ENCODE measurements at regions not wholly inside any gene's neighbourhood (a gene's known extent, or its start where the extent isn't known, plus 50 kb on each side); places are given as distances from the start of the nearest gene placed in this dataset.
"Not testable (repeated sequence)": the region's sequence is repeated elsewhere in the genome, so short reads cannot be mapped to it uniquely, and the experiment has no call there.

DNA sequence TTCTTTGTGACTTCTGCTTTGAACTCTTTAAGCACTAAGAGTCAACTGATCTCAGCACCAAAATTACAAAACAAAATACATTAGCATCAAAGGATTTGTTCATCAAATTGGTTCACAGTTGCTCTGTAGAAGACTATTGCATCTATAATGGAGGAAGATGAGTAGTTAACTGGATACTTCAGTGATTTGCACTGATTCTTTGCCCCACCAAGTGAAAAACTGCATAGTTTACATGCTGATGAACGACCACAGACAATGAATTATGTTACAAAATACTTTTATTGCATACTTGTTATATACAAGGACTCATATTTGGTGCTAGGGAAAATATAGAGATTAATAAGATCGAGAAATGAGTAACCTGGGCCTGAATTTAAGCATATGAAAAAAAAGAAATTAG, 107.2 kb downstream of the SCG2 start:
- no peak overlapping the region for H3K4me3 ChIP-seq
- ATAC-seq (ENCODE audit: insufficient read depth, low FRiP score) (no peak), DNase-seq (no peak)
- H3K9me3 ChIP-seq (ENCODE audit: control insufficient read depth in 4 of 4, insufficient read depth in 3 of 4, low read length in 3 of 4): no peaks in the 10 kb centered on the region
- no peak overlapping the region for H3K9ac ChIP-seq (ENCODE audit: insufficient read depth in 1 of 2, low read length in 2 of 2)
- TF ChIP-seq, protein P1, sequence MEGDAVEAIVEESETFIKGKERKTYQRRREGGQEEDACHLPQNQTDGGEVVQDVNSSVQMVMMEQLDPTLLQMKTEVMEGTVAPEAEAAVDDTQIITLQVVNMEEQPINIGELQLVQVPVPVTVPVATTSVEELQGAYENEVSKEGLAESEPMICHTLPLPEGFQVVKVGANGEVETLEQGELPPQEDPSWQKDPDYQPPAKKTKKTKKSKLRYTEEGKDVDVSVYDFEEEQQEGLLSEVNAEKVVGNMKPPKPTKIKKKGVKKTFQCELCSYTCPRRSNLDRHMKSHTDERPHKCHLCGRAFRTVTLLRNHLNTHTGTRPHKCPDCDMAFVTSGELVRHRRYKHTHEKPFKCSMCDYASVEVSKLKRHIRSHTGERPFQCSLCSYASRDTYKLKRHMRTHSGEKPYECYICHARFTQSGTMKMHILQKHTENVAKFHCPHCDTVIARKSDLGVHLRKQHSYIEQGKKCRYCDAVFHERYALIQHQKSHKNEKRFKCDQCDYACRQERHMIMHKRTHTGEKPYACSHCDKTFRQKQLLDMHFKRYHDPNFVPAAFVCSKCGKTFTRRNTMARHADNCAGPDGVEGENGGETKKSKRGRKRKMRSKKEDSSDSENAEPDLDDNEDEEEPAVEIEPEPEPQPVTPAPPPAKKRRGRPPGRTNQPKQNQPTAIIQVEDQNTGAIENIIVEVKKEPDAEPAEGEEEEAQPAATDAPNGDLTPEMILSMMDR (IDR thresholded peaks at IDR 0.05; ENCODE audit: control extremely low read depth, extremely low read depth): no peak
- no peak overlapping the region for H3K27ac ChIP-seq (ENCODE audit: low read depth in 1 of 2, low read length in 1 of 2)
- H3K27me3 ChIP-seq (ENCODE audit: control insufficient read depth in 3 of 3, insufficient read depth in 3 of 3, low read length in 2 of 3): no peaks in the 10 kb centered on the region
- H3K4me1 ChIP-seq (ENCODE audit: control insufficient read depth in 5 of 5, insufficient read depth in 5 of 5, low read length in 5 of 5): no peaks in the 10 kb centered on the region
- WGBS, 2 donors: 64 to 66% methylated on average over 2 of the region's 2 CpGs
- no peaks in the 10 kb centered on the region for H3K36me3 ChIP-seq (ENCODE audit: control insufficient read depth in 4 of 4, insufficient read depth in 4 of 4, low read length in 4 of 4)

DNA sequence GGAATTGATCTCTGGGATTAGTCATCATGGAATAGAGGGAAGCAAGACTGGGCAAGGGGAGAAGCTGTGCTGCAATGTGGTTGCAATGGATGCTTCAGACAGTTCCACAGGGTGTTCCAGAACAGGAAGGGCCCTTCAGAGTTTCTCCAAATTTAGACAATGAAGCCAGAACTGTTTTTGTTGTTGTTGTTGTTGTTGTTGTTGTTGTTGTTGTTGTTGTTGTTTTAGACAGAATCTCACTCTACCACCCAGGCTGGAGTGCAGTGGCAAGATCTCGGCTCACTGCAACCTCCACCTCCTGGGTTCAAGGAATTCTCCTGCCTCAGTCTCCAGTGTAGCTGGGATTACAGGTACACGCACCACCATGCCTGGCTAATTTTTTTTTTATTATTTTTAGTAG, 105.3 kb downstream of the SCG2 start:
- not testable (repeated sequence) for H3K9me3 ChIP-seq (ENCODE audit: control insufficient read depth in 4 of 4, insufficient read depth in 3 of 4, low read length in 3 of 4); H3K27ac ChIP-seq (ENCODE audit: low read depth in 1 of 2, low read length in 1 of 2); ATAC-seq (ENCODE audit: insufficient read depth, low FRiP score); H3K27me3 ChIP-seq (ENCODE audit: control insufficient read depth in 3 of 3, insufficient read depth in 3 of 3, low read length in 2 of 3); DNase-seq; H3K4me1 ChIP-seq (ENCODE audit: control insufficient read depth in 5 of 5, insufficient read depth in 5 of 5, low read length in 5 of 5); H3K4me3 ChIP-seq; H3K36me3 ChIP-seq (ENCODE audit: control insufficient read depth in 4 of 4, insufficient read depth in 4 of 4, low read length in 4 of 4); H3K9ac ChIP-seq (ENCODE audit: insufficient read depth in 1 of 2, low read length in 2 of 2)
- WGBS, 2 donors: 82 to 87% methylated on average over 2 of the region's 2 CpGs

DNA sequence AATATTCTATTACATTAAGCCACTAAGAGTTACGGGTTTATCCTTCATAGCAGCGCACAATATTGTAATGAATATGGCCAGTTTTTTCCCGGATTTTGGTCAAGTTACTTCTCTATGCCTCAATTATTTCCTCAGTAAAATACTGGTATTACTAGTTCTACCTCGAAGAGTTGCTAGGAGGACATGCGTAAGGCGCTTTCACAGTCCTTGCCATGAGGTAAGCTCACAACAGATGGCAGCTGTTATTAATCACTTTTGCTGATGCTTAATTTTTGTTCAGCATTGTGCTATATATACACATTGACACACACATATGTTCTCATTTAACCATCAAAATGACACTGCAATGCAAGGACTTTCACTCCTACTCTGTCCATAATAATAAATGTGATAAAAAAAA, 101.5 kb downstream of the SCG2 start:
- H3K4me1 ChIP-seq (ENCODE audit: control insufficient read depth in 5 of 5, insufficient read depth in 5 of 5, low read length in 5 of 5): no peaks in the 10 kb centered on the region
- no peaks in the 10 kb centered on the region for H3K27me3 ChIP-seq (ENCODE audit: control insufficient read depth in 3 of 3, insufficient read depth in 3 of 3, low read length in 2 of 3)
- no peak overlapping the region for H3K27ac ChIP-seq (ENCODE audit: low read depth in 1 of 2, low read length in 1 of 2)
- ATAC-seq (ENCODE audit: insufficient read depth, low FRiP score) (no peak), DNase-seq (no peak)
- 92 to 98% methylated on average over 6 of the region's 6 CpGs for WGBS, 2 donors
- H3K4me3 ChIP-seq: no peak overlapping the region
- peaks cover 0 to 2% (median 0%) of the 10 kb centered on the region in 4 donors for H3K9me3 ChIP-seq (ENCODE audit: control insufficient read depth in 4 of 4, insufficient read depth in 3 of 4, low read length in 3 of 4)
- no peak overlapping the region for H3K9ac ChIP-seq (ENCODE audit: insufficient read depth in 1 of 2, low read length in 2 of 2)
- TF ChIP-seq, protein P1 (IDR thresholded peaks at IDR 0.05; ENCODE audit: control extremely low read depth, extremely low read depth): no peak
- H3K36me3 ChIP-seq (ENCODE audit: control insufficient read depth in 4 of 4, insufficient read depth in 4 of 4, low read length in 4 of 4): no peaks in the 10 kb centered on the region

GRCh38 chr2:223501641-223502040, 100.5 kb downstream of the SCG2 start:
- Histone ChIP-seq H3K27ac (ENCODE audit: low read depth in 1 of 2, low read length in 1 of 2) (no peak overlapping the region), H3K4me3 (no peak overlapping the region), H3K9me3 (ENCODE audit: control insufficient read depth in 4 of 4, insufficient read depth in 3 of 4, low read length in 3 of 4) (peaks cover 0 to 5% (median 0%) of the 10 kb centered on the region in 4 donors), H3K4me1 (ENCODE audit: control insufficient read depth in 5 of 5, insufficient read depth in 5 of 5, low read length in 5 of 5) (no peaks in the 10 kb centered on the region), H3K36me3 (ENCODE audit: control insufficient read depth in 4 of 4, insufficient read depth in 4 of 4, low read length in 4 of 4) (no peaks in the 10 kb centered on the region), H3K9ac (ENCODE audit: insufficient read depth in 1 of 2, low read length in 2 of 2) (no peak overlapping the region), H3K27me3 (ENCODE audit: control insufficient read depth in 3 of 3, insufficient read depth in 3 of 3, low read length in 2 of 3) (no peaks in the 10 kb centered on the region)
- no peak for DNase-seq
- TF ChIP-seq, protein P1 (IDR thresholded peaks at IDR 0.05; ENCODE audit: control extremely low read depth, extremely low read depth): no peak
- no peak for ATAC-seq (ENCODE audit: insufficient read depth, low FRiP score)
- 70 to 75% methylated on average over 2 of the region's 2 CpGs for WGBS, 2 donors

All from lung (tissue), 11 donors.